Right lobe of liver (tissue), 4 donors: ENCODE measurements at regions not wholly inside any gene's neighbourhood (a gene's known extent, or its start where the extent isn't known, plus 50 kb on each side); places are given as distances from the start of the nearest gene placed in this dataset.
"Not testable (repeated sequence)": the region's sequence is repeated elsewhere in the genome, so short reads cannot be mapped to it uniquely, and the experiment has no call there.

Source experiments
- CTCF ChIP-seq, 4 donors: fragments of 200-600 bp in 3 of 4; fragments of 450-650 bp in 1 of 4; IDR thresholded peaks; one replicate each; pipeline versions ENCODE4 v1.5.1 to v1.8.0; 2016 to 2022; ENCODE audit warnings: antibody characterized with exemption in 4 of 4, mild to moderate bottlenecking in 2 of 4
- POLR2A ChIP-seq: fragments of 450-650 bp; IDR thresholded peaks from one replicate; pipeline ENCODE4 v1.6.1; 2017; ENCODE audit warnings: antibody characterized with exemption, mild to moderate bottlenecking
- donor health status: DM: no; HTN: no; CAD: no.
- donor health status: DM: no; HTN: no; CAD: no.
- donor health status: DM: no; HTN: yes; CAD: no.

GRCh38 chr6:61103660-61104059 lies 1182.4 kb downstream of the KHDRBS2 start:
- TF ChIP-seq POLR2A; CTCF (IDR thresholded peaks at IDR 0.05): not testable (repeated sequence)
